ENCODE measurements at regions not wholly inside any gene's neighbourhood (a gene's known extent, or its start where the extent isn't known, plus 50 kb on each side); places are given as distances from the start of the nearest gene placed in this dataset.

DNA sequence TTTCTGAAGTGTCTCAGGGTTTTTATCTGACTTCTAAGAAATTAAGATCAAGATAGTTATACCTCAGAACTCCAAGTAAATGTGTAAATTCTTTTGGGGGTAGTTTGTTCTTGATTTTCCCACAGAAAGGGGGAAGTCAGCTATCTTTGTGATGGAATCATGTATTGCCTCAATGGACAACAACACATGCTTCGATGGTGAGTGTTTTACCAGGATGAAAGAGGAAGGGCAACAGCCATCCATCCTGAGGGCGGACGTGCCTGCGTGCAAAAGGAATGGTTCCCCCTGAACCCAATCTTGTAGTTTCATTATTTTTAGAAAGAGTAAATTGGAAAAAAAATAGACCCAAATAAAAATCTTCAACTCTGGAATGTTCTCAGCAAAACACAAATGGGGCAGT lies 67.2 kb upstream of the ZPBP start:
- POLR2A ChIA-PET, result no interaction called here
- Histone ChIP-seq H3F3A (replicated peaks; ENCODE audit: insufficient read depth) (no peaks in the 10 kb centered on the region), H3K27ac (ENCODE audit: low read depth in 2 of 2, low read length in 1 of 2) (no peak overlapping the region), H4K20me1 (ENCODE audit: insufficient read depth) (no peaks in the 10 kb centered on the region), H3K79me2 (ENCODE audit: insufficient read depth) (no peaks in the 10 kb centered on the region), H3K4me3 (ENCODE audit: low read depth in 2 of 2, low read length in 1 of 2) (no peak overlapping the region), H3K9me2 (no peaks in the 10 kb centered on the region), H3K9me3 (no peaks in the 10 kb centered on the region), H3K9ac (no peak overlapping the region), H3K4me2 (no peak overlapping the region), H2AFZ (ENCODE audit: low read depth) (no peak overlapping the region), H3K36me3 (replicated peaks in 1 of 2; ENCODE audit: control insufficient read depth in 1 of 2, insufficient read depth in 2 of 2, low read length in 1 of 2) (no peaks in the 10 kb centered on the region), H3K4me1 (ENCODE audit: control insufficient read depth in 1 of 2, insufficient read depth in 2 of 2, low read depth in 1 of 2, low read length in 1 of 2) (no peaks in the 10 kb centered on the region), H3K27me3 (ENCODE audit: insufficient read depth) (no peaks in the 10 kb centered on the region)
- CTCF ChIA-PET, result no interaction called here
- DNase-seq, result no peak
- 40% methylated on average over 4 of the region's 4 CpGs for WGBS (ENCODE audit: low lambda C conversion rate)
- TF ChIP-seq, protein P1, sequence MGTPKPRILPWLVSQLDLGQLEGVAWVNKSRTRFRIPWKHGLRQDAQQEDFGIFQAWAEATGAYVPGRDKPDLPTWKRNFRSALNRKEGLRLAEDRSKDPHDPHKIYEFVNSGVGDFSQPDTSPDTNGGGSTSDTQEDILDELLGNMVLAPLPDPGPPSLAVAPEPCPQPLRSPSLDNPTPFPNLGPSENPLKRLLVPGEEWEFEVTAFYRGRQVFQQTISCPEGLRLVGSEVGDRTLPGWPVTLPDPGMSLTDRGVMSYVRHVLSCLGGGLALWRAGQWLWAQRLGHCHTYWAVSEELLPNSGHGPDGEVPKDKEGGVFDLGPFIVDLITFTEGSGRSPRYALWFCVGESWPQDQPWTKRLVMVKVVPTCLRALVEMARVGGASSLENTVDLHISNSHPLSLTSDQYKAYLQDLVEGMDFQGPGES (IDR thresholded peaks at IDR 0.05; ENCODE audit: low read depth, low read length), result no peak
- no peak for TF ChIP-seq RCOR1 (IDR thresholded peaks at IDR 0.05; ENCODE audit: low read length)
- no peak for TF ChIP-seq ELF1 (IDR thresholded peaks at IDR 0.05)
- TF ChIP-seq GATA2 (CRISPR knock-in tag; IDR thresholded peaks at IDR 0.05), result no peak
- TF ChIP-seq EZH2phosphoT487 (IDR thresholded peaks at IDR 0.05; ENCODE audit: borderline replicate concordance, low read depth), result no peak
- TF ChIP-seq RFX5 (IDR thresholded peaks at IDR 0.05; ENCODE audit: low read length), result no peak
- no peak for TF ChIP-seq RXRA (IDR thresholded peaks at IDR 0.05; ENCODE audit: borderline replicate concordance, low read depth)
- TF ChIP-seq TEAD4 (IDR thresholded peaks at IDR 0.05; ENCODE audit: borderline replicate concordance, insufficient read depth), result no peak
- TF ChIP-seq NFIC (IDR thresholded peaks at IDR 0.05; ENCODE audit: borderline replicate concordance), result no peak
- no peak for TF ChIP-seq GABPA (IDR thresholded peaks at IDR 0.05; ENCODE audit: low read depth)
- TF ChIP-seq, protein P2, sequence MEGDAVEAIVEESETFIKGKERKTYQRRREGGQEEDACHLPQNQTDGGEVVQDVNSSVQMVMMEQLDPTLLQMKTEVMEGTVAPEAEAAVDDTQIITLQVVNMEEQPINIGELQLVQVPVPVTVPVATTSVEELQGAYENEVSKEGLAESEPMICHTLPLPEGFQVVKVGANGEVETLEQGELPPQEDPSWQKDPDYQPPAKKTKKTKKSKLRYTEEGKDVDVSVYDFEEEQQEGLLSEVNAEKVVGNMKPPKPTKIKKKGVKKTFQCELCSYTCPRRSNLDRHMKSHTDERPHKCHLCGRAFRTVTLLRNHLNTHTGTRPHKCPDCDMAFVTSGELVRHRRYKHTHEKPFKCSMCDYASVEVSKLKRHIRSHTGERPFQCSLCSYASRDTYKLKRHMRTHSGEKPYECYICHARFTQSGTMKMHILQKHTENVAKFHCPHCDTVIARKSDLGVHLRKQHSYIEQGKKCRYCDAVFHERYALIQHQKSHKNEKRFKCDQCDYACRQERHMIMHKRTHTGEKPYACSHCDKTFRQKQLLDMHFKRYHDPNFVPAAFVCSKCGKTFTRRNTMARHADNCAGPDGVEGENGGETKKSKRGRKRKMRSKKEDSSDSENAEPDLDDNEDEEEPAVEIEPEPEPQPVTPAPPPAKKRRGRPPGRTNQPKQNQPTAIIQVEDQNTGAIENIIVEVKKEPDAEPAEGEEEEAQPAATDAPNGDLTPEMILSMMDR (IDR thresholded peaks at IDR 0.05), result no peak
- TF ChIP-seq POLR2AphosphoS5 (IDR thresholded peaks at IDR 0.05; ENCODE audit: low read depth, low read length), result no peak
- TF ChIP-seq, protein P3, sequence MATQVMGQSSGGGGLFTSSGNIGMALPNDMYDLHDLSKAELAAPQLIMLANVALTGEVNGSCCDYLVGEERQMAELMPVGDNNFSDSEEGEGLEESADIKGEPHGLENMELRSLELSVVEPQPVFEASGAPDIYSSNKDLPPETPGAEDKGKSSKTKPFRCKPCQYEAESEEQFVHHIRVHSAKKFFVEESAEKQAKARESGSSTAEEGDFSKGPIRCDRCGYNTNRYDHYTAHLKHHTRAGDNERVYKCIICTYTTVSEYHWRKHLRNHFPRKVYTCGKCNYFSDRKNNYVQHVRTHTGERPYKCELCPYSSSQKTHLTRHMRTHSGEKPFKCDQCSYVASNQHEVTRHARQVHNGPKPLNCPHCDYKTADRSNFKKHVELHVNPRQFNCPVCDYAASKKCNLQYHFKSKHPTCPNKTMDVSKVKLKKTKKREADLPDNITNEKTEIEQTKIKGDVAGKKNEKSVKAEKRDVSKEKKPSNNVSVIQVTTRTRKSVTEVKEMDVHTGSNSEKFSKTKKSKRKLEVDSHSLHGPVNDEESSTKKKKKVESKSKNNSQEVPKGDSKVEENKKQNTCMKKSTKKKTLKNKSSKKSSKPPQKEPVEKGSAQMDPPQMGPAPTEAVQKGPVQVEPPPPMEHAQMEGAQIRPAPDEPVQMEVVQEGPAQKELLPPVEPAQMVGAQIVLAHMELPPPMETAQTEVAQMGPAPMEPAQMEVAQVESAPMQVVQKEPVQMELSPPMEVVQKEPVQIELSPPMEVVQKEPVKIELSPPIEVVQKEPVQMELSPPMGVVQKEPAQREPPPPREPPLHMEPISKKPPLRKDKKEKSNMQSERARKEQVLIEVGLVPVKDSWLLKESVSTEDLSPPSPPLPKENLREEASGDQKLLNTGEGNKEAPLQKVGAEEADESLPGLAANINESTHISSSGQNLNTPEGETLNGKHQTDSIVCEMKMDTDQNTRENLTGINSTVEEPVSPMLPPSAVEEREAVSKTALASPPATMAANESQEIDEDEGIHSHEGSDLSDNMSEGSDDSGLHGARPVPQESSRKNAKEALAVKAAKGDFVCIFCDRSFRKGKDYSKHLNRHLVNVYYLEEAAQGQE (IDR thresholded peaks at IDR 0.05; ENCODE audit: low read depth, low read length), result no peak
- TF ChIP-seq MAX (IDR thresholded peaks at IDR 0.05; ENCODE audit: low read depth), result no peak
- no peak for TF ChIP-seq YY1 (IDR thresholded peaks at IDR 0.05; ENCODE audit: low read depth)
- no peak for TF ChIP-seq USF1 (IDR thresholded peaks at IDR 0.05; ENCODE audit: borderline replicate concordance, low read depth)
- TF ChIP-seq MEF2A (IDR thresholded peaks at IDR 0.05; ENCODE audit: borderline replicate concordance, low read depth), result no peak
- TF ChIP-seq EP300 (IDR thresholded peaks at IDR 0.05; ENCODE audit: borderline replicate concordance in 1 of 2, low read depth in 1 of 2, low read length in 1 of 2), result no peak
